Panc1 (cell line): ENCODE measurements at regions not wholly inside any gene's neighbourhood (a gene's known extent, or its start where the extent isn't known, plus 50 kb on each side); places are given as distances from the start of the nearest gene placed in this dataset.

Experiments
- CTCF ChIP-seq: fragments of 450-650 bp; IDR thresholded peaks from 2 replicates; pipeline ENCODE4 v1.5.1; 2017; ENCODE audit warnings: mild to moderate bottlenecking
- POLR2AphosphoS5 ChIP-seq: IDR thresholded peaks from 2 replicates; pipeline ENCODE4 v1.6.1; 2012; ENCODE audit warnings: mild to moderate bottlenecking, low read depth, low read length, moderate library complexity
- REST ChIP-seq, 2 experiments: IDR thresholded peaks; 2 replicates each; pipeline ENCODE4 v1.6.1; 2011 to 2012; ENCODE audit warnings: low read depth in 2 of 2, control low read depth in 1 of 2, low read length in 1 of 2, mild to moderate bottlenecking in 1 of 2, moderate library complexity in 1 of 2; ENCODE audit not compliant: insufficient read depth in 1 of 2
- SIN3A ChIP-seq: IDR thresholded peaks from 2 replicates; pipeline ENCODE4 v1.6.1; 2012; ENCODE audit warnings: low read depth, mild to moderate bottlenecking, low read length, moderate library complexity, borderline replicate concordance; ENCODE audit not compliant: insufficient read depth
- TCF7L2 ChIP-seq: IDR thresholded peaks from 2 replicates; pipeline ENCODE4 v1.6.1; 2011; ENCODE audit warnings: mild to moderate bottlenecking, low read depth, low read length, inconsistent platforms

- TF ChIP-seq CTCF (no peak), POLR2AphosphoS5 (no peak), REST (IDR thresholded peaks at IDR 0.05; ENCODE audit: insufficient read depth in 1 of 2, low read depth in 2 of 2, low read length in 1 of 2) (no peak), TCF7L2 (no peak), SIN3A (no peak)
Observed at GRCh38 chr18:35803551-35803950, 168.9 kb upstream of the RMP24 start.
